ENCODE measurements at regions not wholly inside any gene's neighbourhood (a gene's known extent, or its start where the extent isn't known, plus 50 kb on each side); places are given as distances from the start of the nearest gene placed in this dataset.

DNA sequence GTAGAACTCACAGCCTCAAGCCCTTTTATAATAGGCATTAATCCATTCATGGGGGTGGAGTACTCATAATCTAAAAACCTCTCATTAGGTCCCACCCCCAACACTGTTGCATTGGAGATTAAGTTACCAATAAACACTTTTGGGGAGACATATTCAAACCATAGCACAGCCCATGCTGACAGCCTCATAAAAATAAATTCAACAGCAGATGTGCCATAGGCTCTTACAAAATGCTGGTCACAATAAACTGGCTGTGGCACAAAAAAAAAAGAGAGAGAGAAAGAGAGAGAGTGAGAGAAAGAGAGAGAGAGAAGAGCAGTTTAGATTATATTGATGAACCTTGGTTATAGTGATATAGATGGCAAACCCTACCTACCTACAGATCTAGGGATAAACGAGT lies 1000.9 kb downstream of the TUSC7 start:
- H3K27ac Mint-ChIP-seq = no peak overlapping the region
- ATAC-seq = no peak
- no peaks in the 10 kb centered on the region for H3K36me3 Mint-ChIP-seq
- H3K4me3 Mint-ChIP-seq = no peak overlapping the region
- no peak for DNase-seq (ENCODE audit: low spot score)
- no peaks in the 10 kb centered on the region for H3K4me1 Mint-ChIP-seq (ENCODE audit: low read depth in 2 of 2)
- H3K27me3 Mint-ChIP-seq = no peaks in the 10 kb centered on the region
- peaks cover 4% of the 10 kb centered on the region for H3K9me3 Mint-ChIP-seq

DNA sequence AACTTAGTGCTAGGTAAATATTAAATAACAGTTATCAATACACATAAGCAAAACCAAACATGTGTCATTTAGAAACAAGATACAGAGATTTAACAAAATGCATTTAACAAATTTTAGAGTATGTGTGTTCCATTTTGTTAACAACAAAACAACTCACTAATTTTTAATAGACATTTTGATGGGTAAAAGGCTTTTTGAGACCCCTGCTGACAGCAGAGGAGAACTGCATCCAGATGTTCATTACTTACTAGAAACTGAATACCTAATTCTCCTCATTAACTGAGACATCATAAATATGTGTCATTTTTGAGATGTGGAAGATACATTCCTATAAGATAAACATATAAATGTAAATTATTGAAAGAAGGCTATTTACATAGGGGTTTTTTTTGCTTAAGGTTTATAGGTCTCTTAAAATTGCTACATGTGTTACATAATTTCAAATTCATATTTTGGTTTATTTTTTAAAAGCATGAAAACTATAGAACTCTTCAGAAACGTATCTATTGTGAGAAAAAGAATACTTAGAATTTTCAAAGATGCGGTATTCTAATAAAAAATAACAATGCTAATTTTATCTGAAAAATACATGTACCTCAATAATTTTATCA lies 1009.8 kb downstream of the TUSC7 start:
- Mint-ChIP-seq H3K9me3 (peaks cover 5% of the 10 kb centered on the region), H3K27me3 (no peaks in the 10 kb centered on the region), H3K27ac (no peak overlapping the region), H3K4me3 (no peak overlapping the region), H3K4me1 (ENCODE audit: low read depth in 2 of 2) (no peaks in the 10 kb centered on the region), H3K36me3 (no peaks in the 10 kb centered on the region)
- ATAC-seq = no peak
- no peak for DNase-seq (ENCODE audit: low spot score)

DNA sequence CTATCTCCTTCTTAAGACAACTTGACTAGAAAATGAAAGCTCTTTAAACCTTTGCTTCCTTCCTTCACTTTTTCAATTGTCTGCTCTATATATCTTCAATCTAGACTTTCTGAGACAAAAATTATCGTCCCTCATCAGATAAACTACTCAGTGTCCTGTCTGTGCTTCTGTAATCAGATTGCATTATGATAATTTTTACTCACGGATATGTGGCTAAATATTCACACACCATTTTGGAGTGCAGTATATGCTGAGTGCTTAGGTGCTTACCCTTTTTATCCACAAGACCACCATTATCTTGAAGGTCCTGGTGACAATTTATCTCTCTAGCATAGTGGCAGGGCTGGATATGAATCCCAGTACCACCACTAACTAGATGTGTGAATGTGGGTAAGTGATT lies 1012.3 kb downstream of the TUSC7 start:
- H3K27ac Mint-ChIP-seq = no peak overlapping the region
- no peak overlapping the region for H3K4me3 Mint-ChIP-seq
- no peak for DNase-seq (ENCODE audit: low spot score)
- H3K27me3 Mint-ChIP-seq = no peaks in the 10 kb centered on the region
- no peak for ATAC-seq
- no peaks in the 10 kb centered on the region for H3K36me3 Mint-ChIP-seq
- no peaks in the 10 kb centered on the region for H3K4me1 Mint-ChIP-seq (ENCODE audit: low read depth in 2 of 2)
- peaks cover 9% of the 10 kb centered on the region for H3K9me3 Mint-ChIP-seq

DNA sequence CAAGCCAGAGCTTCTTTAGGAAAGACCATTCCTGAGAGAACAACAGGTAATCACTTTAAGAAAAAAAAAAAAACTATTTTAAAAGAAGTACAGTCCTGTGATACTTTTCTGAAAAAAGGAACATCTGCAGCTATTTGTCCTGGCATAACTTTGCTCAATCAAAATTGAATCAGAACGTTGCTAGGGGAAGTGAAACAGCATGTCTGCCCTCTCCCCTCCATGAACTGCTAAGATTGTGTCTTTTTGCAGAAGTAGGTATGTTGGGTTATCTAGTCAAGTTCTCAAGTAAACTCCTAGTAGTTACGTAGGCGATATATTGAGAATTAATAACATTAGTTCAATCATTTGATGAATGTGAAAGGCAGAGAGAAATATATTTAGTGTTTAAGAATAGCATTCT lies 1013.3 kb downstream of the TUSC7 start:
- no peaks in the 10 kb centered on the region for H3K36me3 Mint-ChIP-seq
- H3K9me3 Mint-ChIP-seq = peaks cover 5% of the 10 kb centered on the region
- ATAC-seq (no peak), DNase-seq (ENCODE audit: low spot score) (no peak)
- no peaks in the 10 kb centered on the region for H3K4me1 Mint-ChIP-seq (ENCODE audit: low read depth in 2 of 2)
- H3K27ac Mint-ChIP-seq = no peak overlapping the region
- H3K27me3 Mint-ChIP-seq = no peaks in the 10 kb centered on the region
- no peak overlapping the region for H3K4me3 Mint-ChIP-seq

DNA sequence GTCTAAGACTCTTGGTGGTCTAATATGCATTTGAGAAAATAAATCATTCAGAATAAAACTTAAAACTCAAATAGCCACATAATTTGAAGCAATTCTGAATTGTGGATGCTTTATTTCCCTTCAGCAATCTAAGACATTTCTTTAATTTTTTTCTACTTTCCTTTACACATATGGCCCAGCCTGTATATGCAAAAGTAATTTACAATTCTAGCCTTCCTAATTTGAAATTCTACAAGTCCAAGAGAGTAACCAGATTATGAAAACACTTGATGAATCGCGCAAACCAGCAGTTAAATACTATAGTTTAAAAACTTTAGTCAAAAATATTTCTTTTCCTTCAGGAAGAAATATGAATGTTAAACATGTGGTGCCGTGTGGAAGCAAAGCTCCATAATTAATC lies 1014.2 kb downstream of the TUSC7 start:
- Mint-ChIP-seq H3K27ac (no peak overlapping the region), H3K36me3 (no peaks in the 10 kb centered on the region), H3K4me3 (no peak overlapping the region), H3K9me3 (peaks cover 4% of the 10 kb centered on the region), H3K4me1 (ENCODE audit: low read depth in 2 of 2) (no peaks in the 10 kb centered on the region), H3K27me3 (no peaks in the 10 kb centered on the region)
- ATAC-seq (no peak), DNase-seq (ENCODE audit: low spot score) (no peak)

DNA sequence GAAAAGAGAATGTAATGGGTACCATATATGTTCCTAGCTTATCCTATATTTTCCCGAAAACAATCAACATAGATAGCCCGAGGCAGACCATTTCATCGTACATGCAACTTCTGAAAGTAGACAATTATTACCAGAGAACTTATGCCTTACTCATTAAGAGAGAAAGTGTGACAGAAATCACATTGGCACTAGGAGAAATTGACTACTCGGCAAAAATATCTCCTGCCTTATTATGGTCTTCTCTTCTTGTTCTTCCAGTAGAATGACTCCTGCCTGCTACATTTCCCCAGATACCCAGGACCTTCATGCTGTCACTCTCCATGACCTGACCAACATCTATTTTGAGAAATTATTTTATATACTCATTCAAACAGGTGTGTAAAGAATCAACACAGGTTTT lies 1015.7 kb downstream of the TUSC7 start:
- H3K4me3 Mint-ChIP-seq = no peak overlapping the region

DNA sequence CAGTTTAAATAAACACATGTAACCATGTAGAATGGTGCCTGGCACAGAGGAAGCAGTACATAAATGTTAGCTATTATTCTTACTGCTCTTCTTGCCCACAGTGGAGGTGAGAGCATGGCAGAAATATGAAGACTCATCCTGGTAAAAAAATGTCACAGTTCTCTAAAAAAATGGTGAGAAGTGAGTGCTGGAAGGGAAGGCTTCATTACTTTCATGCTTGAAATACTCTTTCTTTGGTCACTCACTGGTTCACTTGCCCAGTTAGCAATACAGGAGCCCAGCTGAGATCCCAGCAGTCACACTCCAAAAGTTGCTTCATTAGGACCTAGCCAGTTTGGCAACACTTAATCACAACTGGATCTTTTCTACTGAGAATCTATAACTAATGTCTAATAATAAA lies 1017.2 kb downstream of the TUSC7 start:
- H3K9me3 Mint-ChIP-seq = peaks cover 4% of the 10 kb centered on the region
- H3K4me3 Mint-ChIP-seq = no peak overlapping the region
- H3K4me1 Mint-ChIP-seq (ENCODE audit: low read depth in 2 of 2) = no peaks in the 10 kb centered on the region

More for the DNA sequence above, 1015.7 kb downstream of the TUSC7 start:
- H3K27me3 Mint-ChIP-seq = no peaks in the 10 kb centered on the region
- DNase-seq (ENCODE audit: low spot score) (no peak), ATAC-seq (no peak)
- no peak overlapping the region for H3K27ac Mint-ChIP-seq
- H3K9me3 Mint-ChIP-seq = peaks cover 4% of the 10 kb centered on the region
- H3K36me3 Mint-ChIP-seq = no peaks in the 10 kb centered on the region
- no peaks in the 10 kb centered on the region for H3K4me1 Mint-ChIP-seq (ENCODE audit: low read depth in 2 of 2)

DNA sequence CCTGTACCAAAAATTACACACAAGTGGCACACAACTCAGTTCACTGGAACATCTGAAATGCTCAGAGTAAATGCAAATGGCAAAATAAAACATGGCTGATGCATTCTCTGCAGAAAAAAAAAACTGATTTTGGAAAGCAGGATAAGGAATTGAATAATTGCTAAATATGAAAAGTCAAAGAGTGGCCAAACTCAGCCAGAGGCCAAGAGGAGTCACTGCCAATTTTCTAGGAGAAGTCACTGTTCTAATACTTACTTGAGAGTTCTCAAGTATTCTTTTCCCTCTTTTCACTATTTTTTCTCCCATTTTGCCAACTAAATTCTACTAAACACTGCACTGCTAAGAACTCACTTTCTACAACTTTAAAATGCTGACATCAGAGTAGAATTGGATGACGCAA lies 1018.6 kb downstream of the TUSC7 start:
- DNase-seq (ENCODE audit: low spot score) (no peak), ATAC-seq (no peak)
- H3K27ac Mint-ChIP-seq = no peak overlapping the region
- no peaks in the 10 kb centered on the region for H3K36me3 Mint-ChIP-seq
- H3K27me3 Mint-ChIP-seq = no peaks in the 10 kb centered on the region
- no peaks in the 10 kb centered on the region for H3K4me1 Mint-ChIP-seq (ENCODE audit: low read depth in 2 of 2)
- H3K4me3 Mint-ChIP-seq = no peak overlapping the region
- H3K9me3 Mint-ChIP-seq = peaks cover 4% of the 10 kb centered on the region

More for the DNA sequence above, 1017.2 kb downstream of the TUSC7 start:
- H3K27ac Mint-ChIP-seq = no peak overlapping the region
- H3K27me3 Mint-ChIP-seq = no peaks in the 10 kb centered on the region
- no peaks in the 10 kb centered on the region for H3K36me3 Mint-ChIP-seq
- DNase-seq (ENCODE audit: low spot score) = no peak
- no peak for ATAC-seq

DNA sequence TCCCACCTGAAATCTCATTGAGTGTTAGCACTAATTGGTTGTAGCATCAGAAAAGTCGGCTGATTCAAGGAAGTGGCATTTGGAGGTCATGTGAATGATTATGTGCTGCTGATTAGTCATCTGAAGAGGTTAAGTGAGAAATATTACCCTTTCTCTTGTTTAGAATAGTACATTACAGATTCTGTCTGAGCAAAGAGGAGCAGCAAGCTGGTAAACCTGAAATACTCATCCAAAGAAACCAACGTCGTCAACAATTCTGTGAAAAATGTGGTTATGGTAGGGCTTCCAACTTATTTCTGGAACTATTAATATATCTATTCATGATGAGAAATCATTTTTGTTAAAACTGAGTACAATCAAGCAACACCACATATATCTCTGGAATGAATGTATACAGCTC lies 1024.9 kb downstream of the TUSC7 start:
- ATAC-seq = no peak
- no peaks in the 10 kb centered on the region for H3K36me3 Mint-ChIP-seq
- no peak for DNase-seq (ENCODE audit: low spot score)
- H3K4me3 Mint-ChIP-seq = no peak overlapping the region
- H3K4me1 Mint-ChIP-seq (ENCODE audit: low read depth in 2 of 2) = no peaks in the 10 kb centered on the region
- H3K9me3 Mint-ChIP-seq = peaks cover 13% of the 10 kb centered on the region
- H3K27me3 Mint-ChIP-seq = no peaks in the 10 kb centered on the region
- no peak overlapping the region for H3K27ac Mint-ChIP-seq

DNA sequence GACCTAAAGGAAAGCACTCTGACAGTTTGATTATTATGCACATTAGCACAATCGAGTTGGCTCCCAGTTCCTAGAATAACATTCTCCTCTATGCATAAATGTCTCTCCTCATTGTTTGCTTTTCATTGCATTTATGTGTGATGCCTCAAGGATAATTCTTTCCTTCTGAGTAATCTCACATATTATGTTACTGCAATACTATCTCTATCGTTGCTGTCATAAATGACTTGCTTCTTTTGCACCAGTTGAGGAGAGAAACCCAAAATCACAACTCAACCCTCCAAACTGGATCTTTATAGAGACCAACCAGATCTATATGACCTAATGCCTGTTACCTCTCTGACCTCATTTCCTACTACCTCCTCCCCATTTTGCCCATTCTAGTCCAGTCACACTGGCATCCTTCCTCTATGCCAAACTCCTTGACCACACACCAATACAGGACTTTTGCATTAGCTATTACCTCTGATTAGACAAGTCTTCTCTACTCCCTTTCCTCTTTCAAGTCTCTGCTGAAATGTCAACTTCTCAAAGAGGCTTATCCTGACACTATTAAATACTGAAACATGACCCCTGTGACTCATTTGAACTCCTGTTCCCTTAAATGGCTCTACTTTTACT lies 1026.0 kb downstream of the TUSC7 start:
- no peak for DNase-seq (ENCODE audit: low spot score)
- Mint-ChIP-seq H3K27me3 (no peaks in the 10 kb centered on the region), H3K9me3 (peaks cover 19% of the 10 kb centered on the region), H3K27ac (no peak overlapping the region), H3K4me3 (no peak overlapping the region), H3K36me3 (no peaks in the 10 kb centered on the region), H3K4me1 (ENCODE audit: low read depth in 2 of 2) (no peaks in the 10 kb centered on the region)
- no peak for ATAC-seq

DNA sequence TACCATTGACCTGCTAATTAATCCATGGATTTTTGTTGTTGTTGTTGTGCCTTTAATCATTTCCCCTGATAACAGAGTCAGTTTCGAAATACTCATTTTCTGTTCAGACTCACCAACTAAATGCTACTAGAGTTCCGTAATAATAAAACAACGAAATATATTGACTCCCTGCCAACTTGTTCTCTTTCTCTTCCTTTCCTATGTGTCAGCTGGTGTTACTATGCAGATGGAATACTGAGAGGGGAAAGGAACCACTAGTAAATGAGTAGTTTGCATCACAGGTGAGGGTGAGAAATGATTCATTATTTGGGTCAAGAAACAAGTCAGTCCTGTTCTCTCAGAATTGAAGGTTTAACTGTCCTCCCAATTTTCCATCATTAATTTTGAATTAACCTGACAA lies 1027.3 kb downstream of the TUSC7 start:
- Mint-ChIP-seq H3K9me3 (peaks cover 19% of the 10 kb centered on the region), H3K4me3 (no peak overlapping the region)
- no peak for ATAC-seq

DNA sequence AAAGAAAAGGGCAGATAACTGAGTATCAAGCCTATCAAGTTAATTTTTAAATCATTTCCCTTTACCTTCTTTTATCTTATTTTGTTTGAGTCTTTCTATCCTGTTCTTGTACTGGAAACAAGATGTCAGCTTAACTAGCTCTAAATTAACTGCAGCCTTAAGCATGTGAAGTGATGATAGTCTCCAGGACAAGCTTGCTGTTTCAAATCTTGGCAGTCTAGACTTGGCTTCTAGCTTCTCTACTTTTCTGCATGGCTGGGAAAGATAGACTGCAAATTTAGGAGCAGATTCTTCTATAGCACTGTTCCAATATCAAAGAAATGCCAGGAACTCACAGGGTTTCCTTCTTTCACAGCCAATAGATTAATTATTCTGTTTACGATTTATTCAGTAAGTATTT lies 1034.4 kb downstream of the TUSC7 start:
- no peaks in the 10 kb centered on the region for H3K36me3 Mint-ChIP-seq
- H3K27ac Mint-ChIP-seq = no peak overlapping the region
- ATAC-seq (no peak), DNase-seq (ENCODE audit: low spot score) (no peak)
- H3K27me3 Mint-ChIP-seq = no peaks in the 10 kb centered on the region
- no peaks in the 10 kb centered on the region for H3K4me1 Mint-ChIP-seq (ENCODE audit: low read depth in 2 of 2)
- peaks cover 21% of the 10 kb centered on the region for H3K9me3 Mint-ChIP-seq
- no peak overlapping the region for H3K4me3 Mint-ChIP-seq

More for the DNA sequence above, 1027.3 kb downstream of the TUSC7 start:
- H3K27ac Mint-ChIP-seq = no peak overlapping the region
- H3K36me3 Mint-ChIP-seq = no peaks in the 10 kb centered on the region
- H3K27me3 Mint-ChIP-seq = no peaks in the 10 kb centered on the region
- no peaks in the 10 kb centered on the region for H3K4me1 Mint-ChIP-seq (ENCODE audit: low read depth in 2 of 2)
- no peak for DNase-seq (ENCODE audit: low spot score)

DNA sequence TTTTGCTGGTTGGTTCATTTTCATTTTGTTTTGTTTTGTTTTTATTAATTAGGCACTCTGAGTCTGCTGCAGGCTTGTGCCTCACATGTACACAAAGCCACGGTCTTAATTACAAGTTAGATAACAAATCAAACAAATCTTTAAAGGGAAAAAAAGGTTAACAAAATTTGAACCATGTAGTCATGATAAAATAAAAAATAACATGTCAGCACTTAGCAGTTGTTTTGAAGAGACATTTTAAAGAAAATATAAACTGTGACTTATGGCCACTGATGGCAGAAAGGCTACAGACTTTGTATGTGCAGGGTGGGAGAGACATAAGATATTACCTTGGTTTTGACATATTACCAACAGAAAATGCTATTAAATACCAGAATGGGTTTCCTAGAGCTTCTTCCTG lies 1035.4 kb downstream of the TUSC7 start:
- Mint-ChIP-seq H3K36me3 (no peaks in the 10 kb centered on the region), H3K27me3 (no peaks in the 10 kb centered on the region)

DNA sequence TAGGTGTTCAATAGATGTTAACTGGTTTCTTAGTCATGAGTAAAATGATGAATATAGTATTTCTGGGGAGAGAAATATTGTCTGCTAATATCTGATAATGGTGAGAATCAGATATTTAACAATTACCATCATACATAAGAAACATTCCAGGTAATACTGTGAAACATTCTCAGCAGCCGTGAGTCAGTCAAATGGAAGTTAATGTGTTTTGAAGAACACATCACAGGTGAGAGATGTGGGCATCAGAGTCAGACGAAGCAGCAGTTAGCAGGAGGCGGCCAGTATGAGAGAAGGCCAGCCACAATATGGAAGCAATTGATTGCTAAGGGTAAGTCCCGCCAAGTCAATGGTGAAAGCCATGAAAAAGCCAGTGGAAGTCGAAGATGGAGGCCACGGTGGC lies 1035.9 kb downstream of the TUSC7 start:
- H3K27ac Mint-ChIP-seq = no peak overlapping the region
- peaks cover 19% of the 10 kb centered on the region for H3K9me3 Mint-ChIP-seq
- no peaks in the 10 kb centered on the region for H3K4me1 Mint-ChIP-seq (ENCODE audit: low read depth in 2 of 2)
- ATAC-seq = no peak
- H3K27me3 Mint-ChIP-seq = no peaks in the 10 kb centered on the region
- DNase-seq (ENCODE audit: low spot score) = no peak
- H3K36me3 Mint-ChIP-seq = no peaks in the 10 kb centered on the region
- no peak overlapping the region for H3K4me3 Mint-ChIP-seq

More for the DNA sequence above, 1035.4 kb downstream of the TUSC7 start:
- H3K9me3 Mint-ChIP-seq = peaks cover 21% of the 10 kb centered on the region
- no peak overlapping the region for H3K4me3 Mint-ChIP-seq
- DNase-seq (ENCODE audit: low spot score) (no peak), ATAC-seq (no peak)
- H3K27ac Mint-ChIP-seq = no peak overlapping the region
- no peaks in the 10 kb centered on the region for H3K4me1 Mint-ChIP-seq (ENCODE audit: low read depth in 2 of 2)

DNA sequence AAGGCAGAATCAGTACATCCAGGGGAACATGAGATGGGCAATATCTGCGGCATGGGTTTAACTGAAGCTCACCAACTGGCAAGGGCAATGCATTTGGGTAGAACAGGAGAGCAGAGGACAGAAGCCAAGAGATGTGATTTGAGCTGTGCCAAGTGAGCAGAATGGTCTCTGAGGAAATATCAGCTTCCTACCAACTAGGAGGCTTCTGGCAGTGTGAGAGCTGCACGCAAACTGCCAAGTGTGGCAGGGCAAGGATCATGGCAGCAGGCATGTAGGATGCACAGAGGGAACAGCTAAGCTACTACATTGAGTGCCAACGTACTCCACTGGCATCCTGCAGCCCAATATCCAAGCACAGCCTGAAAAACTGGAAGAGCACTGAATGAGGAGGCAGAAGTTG lies 1036.5 kb downstream of the TUSC7 start:
- Mint-ChIP-seq H3K4me3 (no peak overlapping the region), H3K9me3 (peaks cover 19% of the 10 kb centered on the region), H3K36me3 (no peaks in the 10 kb centered on the region), H3K4me1 (ENCODE audit: low read depth in 2 of 2) (no peaks in the 10 kb centered on the region), H3K27me3 (no peaks in the 10 kb centered on the region), H3K27ac (no peak overlapping the region)
- DNase-seq (ENCODE audit: low spot score) = no peak
- ATAC-seq = no peak
